GM18909 (cell line): ENCODE measurements at regions not wholly inside any gene's neighbourhood (a gene's known extent, or its start where the extent isn't known, plus 50 kb on each side); places are given as distances from the start of the nearest gene placed in this dataset.

Source experiments
- ATAC-seq: cut with Tn5 transposase; IDR thresholded peaks from one replicate; pipeline ENCODE4 v1.9.1; 2021; ENCODE audit warnings: mild to moderate bottlenecking; ENCODE audit not compliant: unreplicated experiment, poor library complexity

- ATAC-seq = no peak
Measured at GRCh38 chr12:82529101-82529500, 157.6 kb upstream of the TMTC2 start.

DNA sequence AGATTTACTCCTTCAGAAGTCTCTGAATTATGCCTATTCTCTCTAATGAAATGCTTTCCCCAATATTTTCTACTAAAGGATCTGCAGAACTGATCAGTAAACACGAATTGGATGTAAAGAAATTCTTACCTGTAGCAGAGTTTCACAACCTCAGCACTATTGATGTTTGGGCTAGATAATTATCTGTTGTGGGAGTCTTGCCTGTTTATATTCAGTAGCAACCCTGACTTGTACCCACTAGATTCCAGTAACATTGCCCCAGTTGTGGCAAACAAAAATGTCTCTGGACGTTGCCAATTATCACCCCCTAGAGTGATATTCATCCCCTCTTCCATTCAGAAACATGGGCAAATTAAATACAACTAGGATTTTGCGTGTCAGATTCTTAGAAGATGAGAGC, 156.8 kb upstream of the TMTC2 start:
- no peak for ATAC-seq

GRCh38 chr12:82530394-82530793, 156.3 kb upstream of the TMTC2 start:
- no peak for ATAC-seq

DNA sequence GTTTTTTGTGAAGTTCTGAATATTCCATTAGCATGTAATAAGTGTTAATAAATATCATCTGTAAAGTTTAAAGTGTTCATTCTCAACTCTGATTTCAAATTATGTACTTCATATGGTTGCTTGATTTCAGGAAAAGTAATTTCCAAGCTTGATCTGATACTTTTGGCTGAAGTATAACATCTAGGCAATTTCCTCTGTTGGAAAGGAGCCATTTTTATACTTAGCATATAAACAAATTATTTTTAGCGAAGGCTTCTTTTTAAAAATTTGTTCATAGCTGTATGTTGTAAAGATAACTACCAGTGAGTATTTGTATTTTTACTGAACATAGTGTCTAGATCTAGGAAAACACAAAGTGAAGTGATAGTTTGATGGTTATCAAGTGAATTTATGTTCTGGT, 153.4 kb upstream of the TMTC2 start:
- no peak for ATAC-seq

GRCh38 chr12:82537436-82537835, 149.3 kb upstream of the TMTC2 start:
- ATAC-seq = no peak

GRCh38 chr12:82554529-82554928, 132.2 kb upstream of the TMTC2 start:
- ATAC-seq = peak; percentile 85

GRCh38 chr12:82555699-82556098, 131.0 kb upstream of the TMTC2 start:
- ATAC-seq = no peak

GRCh38 chr12:82565966-82566365, 120.7 kb upstream of the TMTC2 start:
- no peak for ATAC-seq

- ATAC-seq = no peak
Measured at GRCh38 chr12:82567688-82568087, 119.0 kb upstream of the TMTC2 start.

GRCh38 chr12:82574191-82574590, 112.5 kb upstream of the TMTC2 start:
- no peak for ATAC-seq

DNA sequence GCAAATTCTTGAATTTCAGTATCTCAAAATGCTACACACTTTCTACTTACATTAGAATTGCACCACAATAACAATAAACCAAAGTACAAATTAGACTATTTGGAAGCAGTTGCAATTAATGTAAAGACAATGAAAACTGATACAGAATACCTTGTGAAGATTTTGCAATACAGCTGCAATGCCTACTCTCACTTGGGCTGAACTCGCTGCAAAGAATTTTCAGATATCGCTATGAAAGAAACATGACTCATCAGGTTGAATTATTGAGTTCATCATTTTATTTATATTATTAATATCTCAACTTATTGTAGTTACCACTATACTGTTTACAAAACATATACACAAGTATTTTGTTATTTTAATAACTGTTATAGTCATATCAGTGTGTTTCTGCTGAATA, 108.0 kb upstream of the TMTC2 start:
- no peak for ATAC-seq

DNA sequence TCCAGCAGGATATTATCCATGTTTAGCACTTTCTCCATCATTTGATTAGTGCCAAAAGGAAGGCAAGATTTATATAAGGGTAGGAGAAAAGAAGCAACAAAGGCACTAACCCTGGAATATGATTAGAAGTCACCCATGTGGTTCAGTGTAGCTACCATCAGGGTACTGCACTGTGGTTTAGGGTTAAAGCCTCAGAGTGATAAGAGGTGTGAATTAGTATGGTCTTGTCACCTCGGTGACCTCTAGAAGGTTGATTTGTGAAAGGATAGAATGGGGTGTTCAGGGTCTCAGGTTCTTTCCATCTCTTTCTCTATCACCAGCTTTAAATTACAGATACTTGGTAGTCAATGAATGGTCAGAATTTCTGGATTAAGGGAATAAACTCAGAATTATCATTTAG, 103.0 kb upstream of the TMTC2 start:
- no peak for ATAC-seq

- peak; percentile 62 for ATAC-seq
Measured at GRCh38 chr12:82593143-82593542, 93.6 kb upstream of the TMTC2 start.

DNA sequence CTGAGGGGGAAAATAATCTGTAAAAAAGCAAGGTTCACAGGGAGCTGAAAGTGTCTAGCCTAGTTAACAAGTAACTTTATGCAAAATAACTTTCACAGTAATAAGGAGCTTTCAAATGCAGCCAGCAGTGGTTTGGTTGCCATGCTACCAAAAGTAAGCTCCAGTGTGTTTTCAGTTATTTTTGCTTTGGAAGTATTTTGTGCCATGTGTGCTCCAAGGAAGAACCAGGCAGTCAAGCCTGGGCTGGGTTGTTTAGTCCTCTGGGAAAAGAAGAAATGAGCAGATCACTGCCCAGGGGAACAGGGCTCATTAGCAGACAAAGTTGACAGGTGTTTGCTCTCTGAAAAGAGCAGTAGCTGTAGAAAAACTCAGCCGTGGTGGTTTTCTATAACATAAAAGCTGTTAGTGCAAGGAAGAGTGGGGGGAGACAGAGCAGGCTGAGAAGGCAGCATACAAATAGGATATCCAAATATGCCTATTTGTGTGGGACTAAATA, 92.8 kb upstream of the TMTC2 start:
- ATAC-seq = peak; percentile 96

GRCh38 chr12:82595941-82596340, 90.8 kb upstream of the TMTC2 start:
- ATAC-seq = peak; percentile 28

DNA sequence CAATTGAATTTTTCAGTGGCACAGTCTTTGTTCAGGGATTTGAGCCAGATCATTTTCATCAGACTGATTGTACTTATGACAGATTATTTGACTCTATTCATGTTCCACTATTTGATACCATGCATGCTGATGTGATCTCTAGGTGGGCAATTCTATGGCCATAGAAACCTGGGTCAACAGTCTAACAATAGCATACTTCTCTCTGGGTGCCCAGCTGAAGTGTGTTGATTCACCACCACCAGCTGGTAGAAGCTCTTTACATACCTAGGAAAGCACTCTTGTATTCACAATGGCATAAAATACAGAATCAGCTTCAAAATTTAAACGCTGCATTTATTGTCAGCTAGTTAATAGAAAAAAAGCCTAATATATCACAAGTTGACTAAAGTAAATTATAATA, 90.2 kb upstream of the TMTC2 start:
- no peak for ATAC-seq

- no peak for ATAC-seq
Measured at GRCh38 chr12:82600379-82600778, 86.3 kb upstream of the TMTC2 start.

DNA sequence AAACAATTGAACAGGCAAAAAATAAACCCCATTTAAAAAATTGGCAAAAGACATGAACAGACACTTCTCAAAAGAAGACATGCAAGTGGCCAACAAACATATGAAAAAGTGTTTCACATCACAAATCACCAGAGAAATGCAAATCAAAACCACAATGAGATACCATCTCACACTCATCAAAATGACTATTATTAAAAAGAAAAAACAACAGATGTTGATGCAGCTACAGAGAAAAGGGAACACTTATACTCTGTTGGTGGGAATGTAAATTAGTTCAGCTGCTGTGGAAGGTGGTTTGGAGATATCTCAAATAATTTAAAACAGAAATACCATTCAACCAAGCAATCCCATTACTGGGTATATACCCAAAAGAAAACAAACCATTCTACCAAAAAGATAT, 83.1 kb upstream of the TMTC2 start:
- ATAC-seq = peak; percentile 49

GRCh38 chr12:82605115-82605514, 81.6 kb upstream of the TMTC2 start:
- ATAC-seq = peak; percentile 69

DNA sequence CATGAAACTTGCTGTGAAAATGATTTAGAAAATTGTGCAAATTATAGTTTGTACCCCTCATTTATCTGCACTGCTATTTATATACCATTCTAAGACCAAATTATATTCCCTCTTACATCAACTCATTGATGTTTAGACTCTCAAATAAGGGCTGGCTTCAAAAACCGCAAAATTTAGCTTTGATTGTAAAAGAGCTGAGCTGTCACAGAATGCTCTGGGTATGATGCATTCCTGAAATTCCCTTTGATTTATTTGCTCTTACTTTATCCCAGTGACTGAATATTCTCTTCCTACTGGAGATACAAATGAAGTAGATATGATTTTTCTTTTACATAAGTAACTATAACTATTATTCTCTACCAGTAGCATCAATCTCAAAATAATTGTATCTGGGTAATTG, 78.0 kb upstream of the TMTC2 start:
- ATAC-seq = no peak

DNA sequence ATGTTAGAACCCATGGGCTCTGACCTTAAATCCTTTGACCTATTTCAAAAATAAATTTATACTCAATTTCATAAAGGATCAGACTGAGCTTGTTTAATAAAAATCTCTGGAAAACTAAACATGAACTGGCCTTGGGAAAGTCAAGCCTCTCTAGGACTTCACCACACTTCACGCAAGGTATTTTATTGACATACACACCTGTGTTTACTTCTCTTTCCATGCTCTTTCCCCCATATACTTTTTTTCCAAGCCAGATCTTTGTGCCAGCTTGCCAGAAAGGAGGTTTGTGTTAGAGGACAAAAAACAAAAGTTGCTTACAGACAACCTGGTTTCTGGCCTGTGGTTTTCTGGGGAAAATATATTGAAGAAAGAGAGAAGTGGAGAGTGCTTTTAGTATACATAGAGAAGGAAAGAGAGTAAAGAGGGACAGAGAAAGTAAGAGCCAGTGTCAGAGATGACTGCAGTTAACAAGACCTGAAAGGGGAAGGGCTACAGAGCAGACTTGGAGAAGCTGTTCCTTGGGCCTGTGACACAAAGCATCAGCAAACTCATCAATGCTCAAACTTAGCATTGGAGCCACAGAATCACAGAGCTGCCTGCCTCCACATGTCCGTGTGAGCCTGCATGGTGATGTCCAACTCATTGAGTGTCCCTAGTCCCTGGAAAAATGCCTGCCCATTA, 77.3 kb upstream of the TMTC2 start:
- ATAC-seq = no peak

GRCh38 chr12:82619644-82620043, 67.1 kb upstream of the TMTC2 start:
- no peak for ATAC-seq

- no peak for ATAC-seq
Measured at GRCh38 chr12:82620917-82621316, 65.8 kb upstream of the TMTC2 start.
